HEK293T (cell line): ENCODE measurements at regions not wholly inside any gene's neighbourhood (a gene's known extent, or its start where the extent isn't known, plus 50 kb on each side); places are given as distances from the start of the nearest gene placed in this dataset.

Source experiments
- BHLHE40 ChIP-seq: fragments of 450-650 bp; IDR thresholded peaks from 2 replicates; pipeline ENCODE4 v1.6.1; 2016; ENCODE audit warnings: mild to moderate bottlenecking, moderate library complexity, borderline replicate concordance
- FOXK2 ChIP-seq: fragments of 450-650 bp; IDR thresholded peaks from 2 replicates; pipeline ENCODE4 v1.6.1; 2016; ENCODE audit warnings: mild to moderate bottlenecking
- FOXM1 ChIP-seq: fragments of 450-650 bp; IDR thresholded peaks from 2 replicates; pipeline ENCODE4 v1.6.1; 2017; ENCODE audit warnings: mild to moderate bottlenecking, borderline replicate concordance
- L3MBTL2 ChIP-seq: fragments of 450-650 bp; conservative IDR thresholded peaks from 2 replicates; pipeline ENCODE4 v1.6.1; 2016; ENCODE audit warnings: mild to moderate bottlenecking
- LEF1 ChIP-seq: fragments of 450-650 bp; IDR thresholded peaks from 2 replicates; pipeline ENCODE4 v1.6.1; 2017; ENCODE audit warnings: mild to moderate bottlenecking, borderline replicate concordance
- SP1 ChIP-seq: fragments of 450-650 bp; IDR thresholded peaks from 2 replicates; pipeline ENCODE4 v1.6.1; 2017

DNA sequence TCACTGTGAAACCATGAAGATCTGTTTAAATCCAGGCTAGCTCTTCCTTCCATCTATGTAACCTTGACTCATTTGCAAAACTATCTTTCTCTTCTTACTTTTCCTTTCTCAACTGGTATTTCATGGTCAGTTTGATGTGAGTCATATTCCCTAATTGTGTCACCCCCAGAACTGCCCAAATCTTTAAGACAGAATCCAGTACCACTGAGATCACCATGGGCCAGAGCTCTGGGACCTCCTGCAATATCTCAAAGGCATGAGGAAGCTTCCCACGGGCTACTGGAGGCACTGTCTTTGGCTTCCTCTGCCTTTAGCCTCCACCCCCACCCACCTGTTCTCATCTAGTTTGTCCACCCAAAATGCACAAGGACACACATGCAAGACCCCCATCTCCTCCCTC, 274.4 kb upstream of the FMN2 start:
- no peak for TF ChIP-seq LEF1
- no peak for TF ChIP-seq FOXM1
- TF ChIP-seq L3MBTL2, result no peak
- TF ChIP-seq FOXK2, result no peak
- no peak for TF ChIP-seq SP1
- TF ChIP-seq BHLHE40, result no peak
